OCI-M1 (cell line): ENCODE measurements at regions not wholly inside any gene's neighbourhood (a gene's known extent, or its start where the extent isn't known, plus 50 kb on each side); places are given as distances from the start of the nearest gene placed in this dataset.
"Not testable (repeated sequence)": the region's sequence is repeated elsewhere in the genome, so short reads cannot be mapped to it uniquely, and the experiment has no call there.

Source experiments
- DNase-seq: peaks from one replicate; lab custom pipeline; 2025; lab: John Stamatoyannopoulos, UW

- no peak for DNase-seq
These were observed 180.3 kb upstream of the ZNF217 start for GRCh38 chr20:53773792-53774401.

GRCh38 chr20:53773066-53773791 is 179.6 kb upstream of the ZNF217 start:
- DNase-seq = not testable (repeated sequence)

GRCh38 chr20:53769041-53769440 is 175.4 kb upstream of the ZNF217 start:
- DNase-seq = no peak

GRCh38 chr20:53768329-53768728 is 174.7 kb upstream of the ZNF217 start:
- no peak for DNase-seq

- DNase-seq = peak; percentile 73
These were observed 173.7 kb upstream of the ZNF217 start for GRCh38 chr20:53767206-53767930.

- no peak for DNase-seq
These were observed 170.8 kb upstream of the ZNF217 start for GRCh38 chr20:53764415-53764800.

GRCh38 chr20:53763707-53764414 is 170.2 kb upstream of the ZNF217 start:
- peak; percentile 26 for DNase-seq

GRCh38 chr20:53762423-53762798 is 168.8 kb upstream of the ZNF217 start:
- DNase-seq = not testable (repeated sequence)

- no peak for DNase-seq
These were observed 166.4 kb upstream of the ZNF217 start for GRCh38 chr20:53760025-53760441.

GRCh38 chr20:53757472-53757913 is 163.9 kb upstream of the ZNF217 start:
- DNase-seq = no peak

- DNase-seq = no peak
These were observed 162.3 kb upstream of the ZNF217 start for GRCh38 chr20:53755733-53756531.

GRCh38 chr20:53753880-53754459 is 160.3 kb upstream of the ZNF217 start:
- DNase-seq = no peak

- no peak for DNase-seq
These were observed 159.6 kb upstream of the ZNF217 start for GRCh38 chr20:53752971-53753879.

- no peak for DNase-seq
These were observed 158.9 kb upstream of the ZNF217 start for GRCh38 chr20:53752583-53752970.

GRCh38 chr20:53751620-53752318 is 158.1 kb upstream of the ZNF217 start:
- DNase-seq = peak; percentile 20

GRCh38 chr20:53750827-53751619 is 157.4 kb upstream of the ZNF217 start:
- no peak for DNase-seq

- no peak for DNase-seq
These were observed 155.9 kb upstream of the ZNF217 start for GRCh38 chr20:53749499-53749898.

- no peak for DNase-seq
These were observed 155.3 kb upstream of the ZNF217 start for GRCh38 chr20:53748821-53749421.
